T-helper 2 cell (primary cell): ENCODE measurements at regions not wholly inside any gene's neighbourhood (a gene's known extent, or its start where the extent isn't known, plus 50 kb on each side); places are given as distances from the start of the nearest gene placed in this dataset.

ENCODE experiments used
- DNase-seq, 5 experiments: peaks; one replicate each; pipeline versions ENCODE4 v3.0.0 to v3.0.0-alpha.2; 2012 to 2022

GRCh38 chr9:515665-516064 lies 301.0 kb downstream of the DOCK8 start:
- peak in 1 of 5 experiments; percentile 71 for DNase-seq

GRCh38 chr9:517993-518392 lies 303.3 kb downstream of the DOCK8 start:
- DNase-seq = no peak

- no peak for DNase-seq
These were observed 303.9 kb downstream of the DOCK8 start for GRCh38 chr9:518540-518939.

GRCh38 chr9:519579-519978 lies 304.9 kb downstream of the DOCK8 start:
- no peak for DNase-seq

- no peak for DNase-seq
These were observed 305.6 kb downstream of the DOCK8 start for GRCh38 chr9:520302-520701.

- DNase-seq = no peak
These were observed 307.5 kb downstream of the DOCK8 start for GRCh38 chr9:522190-522589.

- no peak for DNase-seq
These were observed 308.0 kb downstream of the DOCK8 start for GRCh38 chr9:522658-523057.

- DNase-seq = no peak
These were observed 308.8 kb downstream of the DOCK8 start for GRCh38 chr9:523444-523843.

- DNase-seq = no peak
These were observed 309.3 kb downstream of the DOCK8 start for GRCh38 chr9:524008-524407.

GRCh38 chr9:526904-527591 lies 312.4 kb downstream of the DOCK8 start:
- DNase-seq = no peak

- no peak for DNase-seq
These were observed 311.8 kb upstream of the DMRT1 start for GRCh38 chr9:529731-530130.

GRCh38 chr9:530681-531080 lies 310.8 kb upstream of the DMRT1 start:
- DNase-seq = no peak

- DNase-seq = no peak
These were observed 308.8 kb upstream of the DMRT1 start for GRCh38 chr9:532707-533106.

- DNase-seq = no peak
These were observed 306.6 kb upstream of the DMRT1 start for GRCh38 chr9:534886-535285.

GRCh38 chr9:535356-535755 lies 306.1 kb upstream of the DMRT1 start:
- DNase-seq = no peak

- DNase-seq = peak in 1 of 5 experiments; percentile 30
These were observed 304.6 kb upstream of the DMRT1 start for GRCh38 chr9:536597-537511.

GRCh38 chr9:543478-543877 lies 298.0 kb upstream of the DMRT1 start:
- no peak for DNase-seq

- DNase-seq = no peak
These were observed 296.0 kb upstream of the DMRT1 start for GRCh38 chr9:545480-545879.

- no peak for DNase-seq
These were observed 295.3 kb upstream of the DMRT1 start for GRCh38 chr9:546235-546634.

- DNase-seq = peak in 1 of 5 experiments; percentile 20
These were observed 294.7 kb upstream of the DMRT1 start for GRCh38 chr9:546797-547223.

- DNase-seq = no peak
These were observed 294.2 kb upstream of the DMRT1 start for GRCh38 chr9:547314-547713.

GRCh38 chr9:549455-549997 lies 292.0 kb upstream of the DMRT1 start:
- no peak for DNase-seq

GRCh38 chr9:550333-550732 lies 291.2 kb upstream of the DMRT1 start:
- no peak for DNase-seq
